ENCODE measurements at regions not wholly inside any gene's neighbourhood (a gene's known extent, or its start where the extent isn't known, plus 50 kb on each side); places are given as distances from the start of the nearest gene placed in this dataset.

DNA sequence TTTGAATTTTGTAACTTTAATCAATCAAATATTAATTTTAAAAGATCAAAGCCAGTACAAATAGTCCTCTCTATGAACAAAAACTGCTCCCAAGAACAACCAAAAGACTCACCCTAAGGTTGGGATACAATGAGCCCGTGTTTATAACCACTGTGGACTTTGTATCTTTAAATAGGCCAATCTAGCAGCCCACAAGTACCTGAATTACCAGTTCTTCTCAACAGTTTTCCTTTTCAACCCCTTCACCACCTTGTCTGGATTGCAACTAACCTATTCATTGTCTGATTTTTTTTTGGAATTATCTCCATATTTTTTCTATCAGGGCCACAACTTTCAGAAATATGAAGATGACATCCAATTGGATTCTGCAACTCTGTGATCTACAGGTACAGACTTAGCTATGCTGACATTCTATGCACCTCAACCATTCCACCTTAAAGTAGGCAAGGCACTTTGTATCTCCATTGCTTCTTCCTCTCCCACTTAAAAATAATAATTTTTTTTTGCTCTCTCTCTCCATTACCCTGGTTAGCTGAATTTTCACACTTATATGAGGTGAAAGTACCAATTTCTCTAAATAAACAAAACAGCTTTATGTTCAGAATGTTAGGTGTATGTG is 81.9 kb upstream of the MAPRE2 start:
- Histone ChIP-seq H3K36me3 (no peaks in the 10 kb centered on the region), H3K27ac (no peak overlapping the region), H3K27me3 (no peaks in the 10 kb centered on the region), H3K4me3 (no peak overlapping the region), H3K9me3 (no peaks in the 10 kb centered on the region), H3K4me1 (peaks cover 0 to 11% (median 6%) of the 10 kb centered on the region in 3 donors)
- TF ChIP-seq POLR2A (IDR thresholded peaks at IDR 0.05) (no peak), EP300 (IDR thresholded peaks at IDR 0.05) (no peak), POLR2AphosphoS5 (IDR thresholded peaks at IDR 0.05) (no peak)
- TF ChIP-seq, protein P1, sequence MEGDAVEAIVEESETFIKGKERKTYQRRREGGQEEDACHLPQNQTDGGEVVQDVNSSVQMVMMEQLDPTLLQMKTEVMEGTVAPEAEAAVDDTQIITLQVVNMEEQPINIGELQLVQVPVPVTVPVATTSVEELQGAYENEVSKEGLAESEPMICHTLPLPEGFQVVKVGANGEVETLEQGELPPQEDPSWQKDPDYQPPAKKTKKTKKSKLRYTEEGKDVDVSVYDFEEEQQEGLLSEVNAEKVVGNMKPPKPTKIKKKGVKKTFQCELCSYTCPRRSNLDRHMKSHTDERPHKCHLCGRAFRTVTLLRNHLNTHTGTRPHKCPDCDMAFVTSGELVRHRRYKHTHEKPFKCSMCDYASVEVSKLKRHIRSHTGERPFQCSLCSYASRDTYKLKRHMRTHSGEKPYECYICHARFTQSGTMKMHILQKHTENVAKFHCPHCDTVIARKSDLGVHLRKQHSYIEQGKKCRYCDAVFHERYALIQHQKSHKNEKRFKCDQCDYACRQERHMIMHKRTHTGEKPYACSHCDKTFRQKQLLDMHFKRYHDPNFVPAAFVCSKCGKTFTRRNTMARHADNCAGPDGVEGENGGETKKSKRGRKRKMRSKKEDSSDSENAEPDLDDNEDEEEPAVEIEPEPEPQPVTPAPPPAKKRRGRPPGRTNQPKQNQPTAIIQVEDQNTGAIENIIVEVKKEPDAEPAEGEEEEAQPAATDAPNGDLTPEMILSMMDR (IDR thresholded peaks at IDR 0.05) = no peak
- WGBS, 2 donors (ENCODE audit: low coverage in 1 of 2) = 100% methylated on average over 1 of the region's 1 CpG
- no peak for ATAC-seq

GRCh38 chr18:34959989-34960388 is 81.2 kb upstream of the MAPRE2 start:
- Histone ChIP-seq H3K27me3 (no peaks in the 10 kb centered on the region), H3K4me1 (peaks cover 0 to 11% (median 6%) of the 10 kb centered on the region in 3 donors), H3K36me3 (no peaks in the 10 kb centered on the region), H3K27ac (no peak overlapping the region), H3K4me3 (no peak overlapping the region), H3K9me3 (no peaks in the 10 kb centered on the region)
- WGBS, 2 donors (ENCODE audit: low coverage in 1 of 2) = 86 to 92% methylated on average over 4 of the region's 4 CpGs
- TF ChIP-seq POLR2A (IDR thresholded peaks at IDR 0.05) = no peak
- no peak for TF ChIP-seq POLR2AphosphoS5 (IDR thresholded peaks at IDR 0.05)
- no peak for TF ChIP-seq EP300 (IDR thresholded peaks at IDR 0.05)
- TF ChIP-seq, protein P1 (IDR thresholded peaks at IDR 0.05) = no peak
- no peak for ATAC-seq

DNA sequence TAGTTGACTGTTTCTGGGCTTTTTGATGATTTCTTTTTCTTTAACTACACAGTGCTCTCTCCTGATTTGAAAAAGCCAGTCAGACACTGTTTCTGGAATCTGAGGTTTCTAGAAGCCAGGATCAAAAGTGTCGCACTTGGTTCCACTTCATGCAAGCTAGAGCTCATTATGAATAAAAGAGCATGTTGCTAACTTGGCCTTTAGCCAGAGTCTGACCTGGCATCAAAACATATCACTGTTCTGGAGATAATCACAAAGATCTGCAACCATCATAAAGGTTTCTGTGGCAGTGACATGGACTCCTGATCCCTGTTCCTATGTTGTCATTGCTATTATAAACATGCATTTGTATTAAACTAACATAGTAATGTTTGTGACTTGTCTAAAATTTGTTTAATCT is 76.1 kb upstream of the MAPRE2 start:
- H3K27ac ChIP-seq = no peak overlapping the region
- H3K36me3 ChIP-seq = no peaks in the 10 kb centered on the region
- no peak overlapping the region for H3K4me3 ChIP-seq
- ATAC-seq = no peak
- TF ChIP-seq, protein P1 (IDR thresholded peaks at IDR 0.05) = no peak
- no peak for TF ChIP-seq EP300 (IDR thresholded peaks at IDR 0.05)
- TF ChIP-seq POLR2A (IDR thresholded peaks at IDR 0.05) = no peak
- no peak for TF ChIP-seq POLR2AphosphoS5 (IDR thresholded peaks at IDR 0.05)
- WGBS, 2 donors (ENCODE audit: low coverage in 1 of 2) = 86% methylated on average over 1 of the region's 1 CpG
- no peaks in the 10 kb centered on the region for H3K9me3 ChIP-seq
- H3K4me1 ChIP-seq = no peaks in the 10 kb centered on the region
- H3K27me3 ChIP-seq = no peaks in the 10 kb centered on the region

DNA sequence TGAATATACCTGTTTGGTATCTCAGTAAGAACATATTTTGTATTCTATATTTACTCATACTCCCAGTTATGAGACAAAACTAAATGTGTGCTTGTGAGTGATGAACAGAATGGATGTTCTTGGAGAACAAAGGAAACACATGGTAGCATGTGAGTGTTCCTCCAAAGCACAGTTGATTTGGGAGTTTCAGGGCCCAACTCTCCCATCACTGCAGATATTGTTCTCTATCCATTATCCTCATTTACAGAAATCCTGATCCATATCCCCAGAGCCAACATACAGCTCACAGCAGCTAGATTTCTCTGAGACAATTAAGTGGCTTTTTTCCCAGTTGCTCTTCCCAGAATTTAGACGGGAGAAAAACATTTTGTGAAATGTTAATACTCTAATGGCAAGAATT is 75.6 kb upstream of the MAPRE2 start:
- 33 to 67% methylated on average over 1 of the region's 1 CpG for WGBS, 2 donors (ENCODE audit: low coverage in 1 of 2)
- ATAC-seq = no peak

DNA sequence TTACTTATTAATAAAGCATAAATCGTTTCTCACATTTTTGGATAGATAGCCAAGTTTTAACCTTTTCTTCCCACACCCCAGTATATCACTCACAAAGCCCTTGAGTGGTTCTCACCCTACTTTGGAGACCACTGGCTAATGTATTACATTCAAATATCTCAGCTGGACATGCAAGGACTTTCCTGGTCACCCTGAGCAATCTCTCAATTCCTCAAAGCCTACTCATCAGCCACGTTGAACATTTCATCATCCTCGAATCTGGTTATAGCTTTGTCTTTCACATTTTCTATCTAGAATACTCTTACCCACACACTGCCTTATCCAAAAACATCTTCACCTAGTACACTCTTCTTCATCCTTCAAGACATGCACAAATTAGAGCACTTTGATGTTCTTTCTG is 71.1 kb upstream of the MAPRE2 start:
- no peaks in the 10 kb centered on the region for H3K9me3 ChIP-seq
- no peak overlapping the region for H3K27ac ChIP-seq
- TF ChIP-seq, protein P1 (IDR thresholded peaks at IDR 0.05) = no peak
- no peak for TF ChIP-seq POLR2AphosphoS5 (IDR thresholded peaks at IDR 0.05)
- no peaks in the 10 kb centered on the region for H3K27me3 ChIP-seq
- no peak overlapping the region for H3K4me3 ChIP-seq
- no peaks in the 10 kb centered on the region for H3K36me3 ChIP-seq
- 72 to 89% methylated on average over 3 of the region's 3 CpGs for WGBS, 2 donors (ENCODE audit: low coverage in 1 of 2)
- no peaks in the 10 kb centered on the region for H3K4me1 ChIP-seq
- no peak for ATAC-seq

More for the DNA sequence above, 75.6 kb upstream of the MAPRE2 start:
- Histone ChIP-seq H3K27me3 (no peaks in the 10 kb centered on the region), H3K4me1 (no peaks in the 10 kb centered on the region), H3K27ac (no peak overlapping the region), H3K36me3 (no peaks in the 10 kb centered on the region), H3K9me3 (no peaks in the 10 kb centered on the region), H3K4me3 (no peak overlapping the region)
- no peak for TF ChIP-seq POLR2AphosphoS5 (IDR thresholded peaks at IDR 0.05)
- TF ChIP-seq EP300 (IDR thresholded peaks at IDR 0.05) = no peak
- TF ChIP-seq POLR2A (IDR thresholded peaks at IDR 0.05) = no peak
- TF ChIP-seq, protein P1 (IDR thresholded peaks at IDR 0.05) = no peak

Data from gastroesophageal sphincter (tissue), 4 donors.